ENCODE measurements at regions not wholly inside any gene's neighbourhood (a gene's known extent, or its start where the extent isn't known, plus 50 kb on each side); places are given as distances from the start of the nearest gene placed in this dataset.
"Not testable (repeated sequence)": the region's sequence is repeated elsewhere in the genome, so short reads cannot be mapped to it uniquely, and the experiment has no call there.

DNA sequence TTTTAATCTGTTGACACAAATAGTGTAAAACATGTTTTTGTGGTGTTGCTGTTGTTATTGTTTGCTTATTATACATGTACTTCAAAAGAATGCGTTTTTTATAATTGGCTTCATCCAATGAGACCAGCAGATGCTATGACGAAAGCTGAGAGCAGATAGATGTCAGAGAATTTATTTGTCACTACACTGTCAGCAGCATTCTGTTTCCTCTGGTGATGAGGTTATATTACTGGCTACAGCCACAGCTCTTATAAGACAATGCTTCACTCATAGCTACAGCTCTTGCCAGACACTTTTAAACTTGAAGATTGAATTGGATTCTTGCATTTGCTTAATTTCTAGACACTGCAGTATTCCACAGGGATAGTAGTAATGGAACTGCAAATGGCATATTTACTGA, 860.5 kb downstream of the TBC1D32 start:
- DNase-seq = no peak

GRCh38 chr6:120468486-120468885, 865.8 kb downstream of the TBC1D32 start:
- no peak for DNase-seq

DNA sequence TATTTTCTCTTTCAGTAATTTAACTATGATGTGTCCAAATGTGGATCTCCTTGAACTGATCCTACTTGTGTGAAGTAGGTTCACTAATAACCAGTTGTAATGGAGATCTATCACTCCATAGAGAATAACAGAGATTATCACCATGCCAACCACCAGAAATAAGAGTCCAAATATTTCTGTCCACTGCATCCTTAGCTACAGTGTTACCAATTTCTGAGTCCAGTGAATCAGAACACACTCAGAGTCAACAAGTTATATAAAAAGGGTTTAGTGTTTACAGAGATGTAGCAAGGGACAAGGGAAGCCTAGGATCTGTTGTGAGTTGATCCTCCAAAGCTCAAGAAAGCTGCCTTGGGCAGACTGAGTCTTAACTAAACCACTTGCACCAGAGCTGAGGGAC, 882.8 kb downstream of the TBC1D32 start:
- DNase-seq = no peak

- DNase-seq = no peak
These were observed 886.7 kb downstream of the TBC1D32 start for GRCh38 chr6:120447605-120448004.

DNA sequence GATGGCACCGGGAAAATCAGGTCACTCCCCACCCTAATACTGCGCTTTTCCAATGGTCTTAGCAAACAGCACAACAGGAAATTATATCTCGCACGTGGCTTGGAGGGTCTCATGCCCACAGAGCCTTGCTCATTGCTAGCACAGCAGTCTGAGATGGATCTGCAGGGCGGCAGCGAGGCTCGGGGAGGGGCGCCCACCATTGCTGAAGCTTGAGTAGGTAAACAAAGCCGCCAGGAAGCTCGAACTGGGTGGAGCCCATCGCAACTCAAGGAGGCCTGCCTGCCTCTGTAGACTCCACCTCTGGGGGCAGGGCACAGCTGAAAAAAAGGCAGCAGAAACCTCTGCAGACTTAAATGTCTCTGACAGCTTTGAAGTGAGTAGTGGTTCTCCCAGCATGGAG, 901.4 kb downstream of the TBC1D32 start:
- DNase-seq = not testable (repeated sequence)

DNA sequence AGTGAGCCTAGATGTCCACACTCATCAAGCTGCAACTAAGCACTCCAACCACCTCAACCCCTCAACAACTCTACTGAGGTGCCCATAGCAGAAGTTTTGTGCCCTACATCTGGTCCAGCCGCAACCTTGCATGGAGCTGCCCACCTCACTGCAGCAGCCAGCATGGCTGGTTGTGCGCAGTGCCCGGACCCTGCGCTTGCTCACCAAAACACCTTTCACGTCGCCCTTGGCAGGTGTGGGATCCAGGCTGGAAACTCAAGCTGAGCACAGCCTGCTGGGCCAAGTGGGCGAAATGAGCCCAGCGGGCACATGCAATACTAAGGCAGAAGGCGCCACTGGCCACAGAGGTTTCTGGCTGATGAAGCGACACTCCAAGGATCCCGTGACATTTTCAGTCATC, 902.4 kb downstream of the TBC1D32 start:
- no peak for DNase-seq

DNA sequence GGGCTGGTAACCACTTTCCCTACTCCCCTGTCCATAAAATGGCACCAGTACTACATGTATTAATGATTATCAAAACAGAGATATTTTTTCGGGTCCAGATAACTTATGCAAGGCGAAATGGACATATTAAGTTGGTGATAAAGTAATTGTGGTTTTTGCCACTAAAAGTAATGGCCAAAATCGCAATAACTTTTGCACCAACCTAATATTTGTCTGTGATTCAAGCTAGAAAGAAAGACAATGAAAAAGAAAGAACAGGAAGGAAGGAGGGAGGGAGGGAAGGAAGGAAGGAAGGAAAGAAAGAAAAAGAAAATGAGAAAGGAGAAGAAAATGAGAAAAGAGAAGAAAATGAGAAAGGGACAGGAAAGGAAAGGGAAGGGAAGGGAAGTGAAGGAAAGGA, 922.9 kb downstream of the TBC1D32 start:
- no peak for DNase-seq

DNA sequence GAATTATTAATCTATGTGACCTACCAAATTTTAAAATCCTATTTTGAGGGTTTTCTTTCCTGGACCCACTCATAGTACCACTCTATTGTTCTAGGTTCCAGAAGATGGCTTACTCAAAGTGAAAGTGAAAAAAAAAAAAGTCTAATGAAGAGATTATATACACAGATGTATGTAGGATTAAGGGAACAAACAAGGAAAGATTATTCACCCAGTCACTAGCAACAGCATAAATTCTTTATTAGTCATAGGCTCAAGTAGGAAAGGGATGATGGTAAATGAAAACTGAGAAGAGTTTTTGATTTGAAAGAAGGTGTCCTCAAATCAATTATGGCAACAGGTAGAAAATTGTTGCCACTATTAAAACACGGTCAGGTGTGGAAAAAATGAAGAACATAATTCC, 923.7 kb downstream of the TBC1D32 start:
- no peak for DNase-seq

- DNase-seq = no peak
These were observed 926.6 kb downstream of the TBC1D32 start for GRCh38 chr6:120407696-120408095.

GRCh38 chr6:120405947-120406346, 928.3 kb downstream of the TBC1D32 start:
- DNase-seq = no peak

DNA sequence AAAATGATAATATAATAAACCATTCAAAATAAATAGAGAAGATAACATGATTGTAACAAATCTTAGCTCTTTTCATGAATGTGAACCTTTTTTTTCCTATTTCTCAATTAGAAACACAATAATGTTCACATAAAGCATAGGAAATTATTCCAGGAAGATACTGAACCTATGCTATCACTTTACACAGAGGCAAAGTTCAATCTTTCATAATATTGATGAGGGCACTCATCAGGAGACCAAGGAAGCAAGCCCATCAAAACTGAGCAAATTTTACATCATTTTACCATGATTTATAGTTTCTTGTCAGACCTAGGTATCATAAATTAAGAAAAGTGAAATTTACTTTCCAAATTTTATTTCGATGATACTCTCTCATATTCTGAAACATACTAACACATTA, 938.5 kb downstream of the TBC1D32 start:
- no peak for DNase-seq

GRCh38 chr6:120395330-120395729, 939.0 kb downstream of the TBC1D32 start:
- no peak for DNase-seq

DNA sequence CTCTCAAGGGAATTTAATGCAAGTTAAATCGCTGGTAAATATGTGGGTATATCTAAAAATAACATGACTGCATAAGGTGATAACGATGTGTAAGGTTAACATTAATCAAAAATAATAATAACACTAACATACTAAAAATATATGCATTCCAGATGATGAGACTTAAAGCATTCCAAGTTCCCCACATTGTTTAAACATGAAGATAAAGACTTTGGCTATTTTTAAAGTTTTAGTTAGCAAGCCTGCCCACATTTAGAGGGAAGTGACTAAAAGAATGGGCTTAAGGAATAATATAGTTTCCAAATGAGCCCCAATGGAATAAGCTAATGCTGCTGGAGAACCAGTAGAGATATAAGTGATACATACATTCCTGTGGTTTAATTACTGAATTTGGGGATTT, 941.3 kb downstream of the TBC1D32 start:
- no peak for DNase-seq

DNA sequence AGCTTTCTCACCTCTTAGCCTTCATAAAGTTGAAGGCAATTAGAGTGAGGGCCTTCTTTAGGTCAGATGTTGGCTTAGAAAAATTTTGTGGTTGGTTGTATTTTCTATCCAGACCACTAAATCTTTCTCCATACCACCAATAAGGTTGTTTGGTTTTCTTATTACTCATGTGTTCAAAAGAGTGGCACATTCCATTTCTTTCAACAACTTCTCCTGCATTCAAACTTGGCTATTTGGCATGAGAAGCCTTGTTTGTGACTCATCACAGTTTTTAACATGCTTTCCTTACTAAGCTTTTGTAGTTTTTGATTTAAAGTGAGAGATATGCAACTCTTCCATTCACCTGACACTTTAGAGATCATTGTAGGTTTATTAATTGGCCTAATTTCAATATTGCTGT, 949.6 kb downstream of the TBC1D32 start:
- no peak for DNase-seq

DNA sequence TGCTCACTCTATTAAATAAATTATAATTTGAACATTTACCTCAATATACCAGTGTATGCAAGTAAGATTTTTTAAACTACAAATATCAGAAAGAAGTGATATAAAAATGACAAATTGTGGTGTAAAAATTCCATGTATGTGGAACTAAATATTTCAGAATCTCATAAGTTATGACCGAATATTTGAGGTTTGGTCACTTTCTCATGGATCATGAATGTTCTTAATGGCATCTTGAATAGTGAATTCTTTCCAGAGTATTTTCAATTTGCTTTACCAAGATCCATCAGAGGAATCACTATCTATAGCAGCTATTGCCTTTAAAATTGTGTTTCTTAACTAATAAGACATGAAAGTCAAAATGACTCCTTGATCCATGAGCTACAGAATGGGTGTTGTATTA, 950.6 kb downstream of the TBC1D32 start:
- DNase-seq = no peak

DNA sequence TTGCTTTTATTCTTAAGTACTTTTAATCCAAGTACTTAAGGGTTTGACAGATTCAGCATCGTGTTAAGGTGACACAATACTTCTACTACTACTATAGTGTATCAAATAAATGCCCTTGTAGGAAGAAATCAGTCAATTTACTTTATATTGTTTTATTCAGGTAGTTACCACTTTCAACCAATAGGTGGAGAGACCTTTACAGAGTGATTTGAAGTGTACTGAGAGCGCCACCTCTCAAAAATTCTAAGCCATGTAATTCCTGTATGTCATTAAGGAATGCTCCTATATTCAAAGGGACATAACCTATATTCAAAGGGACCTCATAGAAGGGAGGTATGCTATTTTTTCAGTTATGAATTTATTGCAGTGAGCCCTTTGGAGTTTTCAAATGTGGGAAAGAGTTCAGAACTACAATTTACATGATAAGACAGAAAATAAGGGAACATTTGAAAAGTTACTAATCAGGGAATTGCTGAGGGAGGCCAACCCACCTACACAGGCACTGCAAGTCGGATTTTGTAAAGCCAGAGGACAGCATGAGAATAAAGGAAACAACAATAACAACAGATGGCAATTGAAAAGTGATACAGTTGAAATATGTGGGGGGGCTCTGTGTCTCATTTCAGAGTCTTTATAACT, 955.6 kb downstream of the TBC1D32 start:
- DNase-seq = peak; percentile 4

DNA sequence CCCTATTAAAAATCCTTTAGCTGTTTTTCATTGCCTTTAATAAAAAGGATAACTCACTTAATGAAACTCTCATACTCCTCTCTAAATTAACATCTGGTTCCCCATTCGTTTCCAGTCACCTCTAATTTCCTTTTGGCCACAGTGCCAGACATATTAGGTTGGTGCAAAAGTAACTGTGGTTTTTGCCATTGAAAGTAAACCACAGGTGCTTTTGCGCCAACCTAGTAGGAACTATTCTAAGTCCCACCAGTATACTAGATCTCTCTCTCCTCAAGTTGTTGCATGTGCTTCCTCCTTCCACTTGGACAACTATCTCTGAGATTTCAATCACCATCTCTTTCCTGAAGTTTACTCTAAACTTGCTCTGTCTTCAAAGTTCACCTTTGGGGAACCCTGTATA, 961.1 kb downstream of the TBC1D32 start:
- DNase-seq = no peak

DNA sequence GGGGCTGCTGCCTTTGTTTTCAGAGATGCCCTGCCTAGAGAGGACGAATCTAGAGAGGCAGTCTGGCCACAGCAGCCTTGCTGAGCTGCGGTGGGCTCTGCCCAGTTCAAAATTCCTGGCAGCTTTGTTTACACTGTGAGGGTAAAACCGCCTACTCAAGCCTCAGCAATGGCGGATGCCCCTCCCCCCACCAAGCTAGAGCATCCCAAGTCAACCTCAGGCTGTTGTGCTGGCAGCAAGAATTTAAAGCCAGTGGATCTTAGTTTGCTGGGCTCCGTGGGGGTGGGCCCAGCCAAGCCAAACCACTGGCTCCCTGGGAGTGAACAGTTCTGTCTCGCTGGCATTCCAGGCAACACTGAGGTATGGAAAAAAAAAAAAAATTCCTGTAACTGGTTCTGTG, 970.9 kb downstream of the TBC1D32 start:
- DNase-seq = no peak

GRCh38 chr6:120358535-120358934, 975.7 kb downstream of the TBC1D32 start:
- DNase-seq = not testable (repeated sequence)

GRCh38 chr6:120357447-120357846, 976.8 kb downstream of the TBC1D32 start:
- DNase-seq = no peak

DNA sequence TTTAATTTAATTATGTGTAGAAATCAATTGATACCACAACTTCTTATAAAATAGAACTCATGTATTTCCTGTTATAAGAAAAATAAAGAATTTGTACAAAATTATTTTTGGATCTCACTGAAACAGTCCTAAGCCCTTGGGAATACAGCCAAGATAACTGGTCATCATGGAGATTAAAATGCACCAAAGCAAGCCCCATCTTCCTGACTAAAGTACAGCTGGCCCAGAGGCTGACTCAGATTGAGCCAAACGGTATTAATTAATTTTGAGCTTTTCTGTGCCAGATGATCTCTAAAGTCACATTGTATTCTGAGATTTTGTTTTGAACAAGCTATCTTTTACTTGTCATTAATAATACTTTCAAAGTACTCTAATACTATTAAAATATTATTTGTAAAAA, 978.5 kb downstream of the TBC1D32 start:
- no peak for DNase-seq

DNA sequence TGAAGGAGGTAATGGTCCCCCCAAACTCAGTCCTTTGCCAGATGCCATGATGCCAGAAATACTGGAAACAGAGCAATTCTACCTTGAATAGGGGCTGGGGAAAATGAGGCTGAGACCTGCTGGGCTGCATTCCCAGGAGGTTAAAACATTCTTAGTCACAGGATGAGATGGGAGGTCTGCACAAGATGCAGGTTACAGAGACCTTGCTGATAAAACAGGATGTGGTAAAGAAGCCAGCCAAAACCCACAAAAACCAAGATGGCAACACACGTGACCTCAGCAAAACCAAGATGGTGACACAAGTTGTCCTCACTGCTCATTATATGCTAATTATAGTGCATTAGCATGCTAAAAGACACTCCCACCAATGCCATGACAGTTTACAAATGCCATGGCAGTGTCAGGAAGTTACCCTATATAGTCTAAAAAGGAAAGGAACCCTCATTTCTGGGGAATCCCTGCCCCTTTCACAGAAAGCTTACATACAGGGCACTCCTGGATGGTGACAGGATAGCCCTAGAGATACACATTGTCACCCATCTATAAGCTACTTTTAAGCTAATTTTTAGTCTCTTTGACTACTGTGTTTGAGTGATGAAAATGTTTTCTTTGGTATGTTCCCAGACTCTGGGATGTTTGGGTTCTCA, 979.7 kb downstream of the TBC1D32 start:
- no peak for DNase-seq

DNA sequence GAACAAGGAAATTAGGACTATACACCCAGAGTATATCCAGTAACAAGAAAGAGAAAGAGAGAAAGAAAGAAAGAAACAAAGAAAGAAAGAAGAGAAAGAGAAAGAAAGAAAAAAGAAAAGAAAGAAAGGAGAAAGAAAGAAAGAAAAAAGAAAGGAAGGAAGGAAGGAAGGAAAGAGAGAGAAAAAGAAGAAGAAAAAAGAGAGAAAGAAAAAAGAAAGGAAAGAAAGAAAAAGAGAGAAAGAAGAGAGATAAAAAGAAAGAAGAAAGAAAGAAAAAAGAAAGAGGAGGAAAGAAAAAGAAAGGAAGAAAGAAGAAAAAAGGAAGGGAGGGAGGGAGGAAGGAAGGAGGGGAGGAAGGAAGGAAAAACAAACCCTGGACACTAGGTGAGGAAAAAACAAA, 981.8 kb downstream of the TBC1D32 start:
- no peak for DNase-seq

GRCh38 chr6:120348926-120349325, 985.4 kb downstream of the TBC1D32 start:
- no peak for DNase-seq

DNA sequence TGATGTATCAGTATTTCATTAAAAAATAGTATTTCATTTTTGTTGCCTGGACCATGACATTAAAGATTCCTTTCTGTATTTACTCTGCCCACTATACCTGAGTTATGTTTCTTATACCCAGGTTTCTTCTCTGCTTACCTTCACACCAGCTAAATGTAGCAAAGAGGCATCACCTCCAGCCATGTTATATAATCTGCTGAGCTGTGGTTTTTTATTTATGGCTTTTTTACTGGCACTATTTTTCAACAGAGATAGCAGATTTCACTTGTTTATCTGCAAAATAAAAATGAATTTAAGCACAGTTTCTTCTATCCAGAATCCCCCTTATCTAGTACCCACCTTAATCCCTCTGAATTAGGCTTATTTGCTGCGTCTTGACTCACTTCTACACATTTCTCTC, 979.0 kb upstream of the MAN1A1 start:
- DNase-seq = no peak
